ENCODE measurements at regions not wholly inside any gene's neighbourhood (a gene's known extent, or its start where the extent isn't known, plus 50 kb on each side); places are given as distances from the start of the nearest gene placed in this dataset.
"Not testable (repeated sequence)": the region's sequence is repeated elsewhere in the genome, so short reads cannot be mapped to it uniquely, and the experiment has no call there.

DNA sequence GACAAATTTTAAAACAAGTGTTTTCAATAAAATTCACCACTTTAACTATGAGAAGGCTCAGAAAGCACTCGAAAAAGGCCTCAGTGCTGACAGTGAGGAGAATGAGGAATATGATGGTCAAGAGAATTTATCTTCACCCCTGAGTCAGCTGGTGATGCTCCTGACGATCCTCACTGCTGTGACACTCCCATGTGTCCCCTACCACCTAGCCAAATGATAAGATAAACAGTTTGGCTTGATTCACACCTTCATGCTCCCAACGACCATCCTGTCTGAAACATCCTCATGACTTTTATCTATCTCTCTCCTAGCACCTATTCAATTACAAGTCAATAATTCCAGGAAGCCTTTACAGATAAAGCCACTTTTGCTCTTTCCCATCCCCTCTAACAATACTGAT is 66.0 kb upstream of the PDPR start:
- TF ChIP-seq EZH2phosphoT487 (IDR thresholded peaks at IDR 0.05; ENCODE audit: low read length); EZH2 (optimal IDR thresholded peaks at IDR 0.05; ENCODE audit: low read depth, low read length): not testable (repeated sequence)
- TF ChIP-seq, protein P1, sequence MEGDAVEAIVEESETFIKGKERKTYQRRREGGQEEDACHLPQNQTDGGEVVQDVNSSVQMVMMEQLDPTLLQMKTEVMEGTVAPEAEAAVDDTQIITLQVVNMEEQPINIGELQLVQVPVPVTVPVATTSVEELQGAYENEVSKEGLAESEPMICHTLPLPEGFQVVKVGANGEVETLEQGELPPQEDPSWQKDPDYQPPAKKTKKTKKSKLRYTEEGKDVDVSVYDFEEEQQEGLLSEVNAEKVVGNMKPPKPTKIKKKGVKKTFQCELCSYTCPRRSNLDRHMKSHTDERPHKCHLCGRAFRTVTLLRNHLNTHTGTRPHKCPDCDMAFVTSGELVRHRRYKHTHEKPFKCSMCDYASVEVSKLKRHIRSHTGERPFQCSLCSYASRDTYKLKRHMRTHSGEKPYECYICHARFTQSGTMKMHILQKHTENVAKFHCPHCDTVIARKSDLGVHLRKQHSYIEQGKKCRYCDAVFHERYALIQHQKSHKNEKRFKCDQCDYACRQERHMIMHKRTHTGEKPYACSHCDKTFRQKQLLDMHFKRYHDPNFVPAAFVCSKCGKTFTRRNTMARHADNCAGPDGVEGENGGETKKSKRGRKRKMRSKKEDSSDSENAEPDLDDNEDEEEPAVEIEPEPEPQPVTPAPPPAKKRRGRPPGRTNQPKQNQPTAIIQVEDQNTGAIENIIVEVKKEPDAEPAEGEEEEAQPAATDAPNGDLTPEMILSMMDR (IDR thresholded peaks at IDR 0.05; ENCODE audit: low read length) = not testable (repeated sequence)

All from MM.1S (cell line).